ENCODE measurements at regions not wholly inside any gene's neighbourhood (a gene's known extent, or its start where the extent isn't known, plus 50 kb on each side); places are given as distances from the start of the nearest gene placed in this dataset.

DNA sequence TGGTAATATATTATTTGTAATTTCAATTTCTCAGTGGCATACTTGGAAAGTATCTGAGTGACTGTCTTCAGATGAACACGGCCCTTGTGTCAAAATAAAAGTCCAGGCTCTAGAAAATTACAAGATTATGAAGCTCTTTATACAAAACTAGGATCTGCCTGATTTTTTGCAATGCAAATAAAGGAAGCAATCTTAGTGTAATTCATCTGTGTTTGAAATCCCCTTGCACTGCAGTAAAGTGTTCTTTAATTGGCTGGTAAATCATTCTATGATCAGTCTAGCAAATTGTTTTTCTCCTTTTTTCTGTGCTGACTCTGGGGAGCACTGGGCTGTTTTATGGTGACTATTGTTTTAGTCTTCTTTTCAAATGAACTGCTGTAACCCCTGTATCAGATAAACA lies 1039.0 kb downstream of the SOCS6 start:
- Histone ChIP-seq H3K4me3 (ENCODE audit: low read length) (no peak overlapping the region), H3K79me2 (ENCODE audit: low read length) (no peaks in the 10 kb centered on the region), H3K27me3 (replicated peaks; ENCODE audit: insufficient read depth, low read length) (no peaks in the 10 kb centered on the region), H3K9ac (ENCODE audit: low read length) (no peak overlapping the region), H3K9me2 (replicated peaks; ENCODE audit: insufficient read depth, low read length) (no peaks in the 10 kb centered on the region), H2AFZ (ENCODE audit: low read length) (0 out of 2 replicates have a peak overlapping the region, but pooled peaks have one; percentile 21), H3K9me3 (replicated peaks; ENCODE audit: insufficient read depth, low read length) (no peaks in the 10 kb centered on the region), H3F3A (ENCODE audit: insufficient read depth, low read length) (peaks cover 10% of the 10 kb centered on the region), H3K4me2 (ENCODE audit: low read depth, low read length) (no peak overlapping the region), H3K36me3 (replicated peaks; ENCODE audit: insufficient read depth, low read length) (no peaks in the 10 kb centered on the region), H4K20me1 (ENCODE audit: insufficient read depth, low read length) (no peaks in the 10 kb centered on the region), H3K27ac (ENCODE audit: low read length) (no peak overlapping the region; the same call in 1 of the 2 replicates), H3K4me1 (ENCODE audit: low read length) (peaks cover 39% of the 10 kb centered on the region)
- TF ChIP-seq EZH2phosphoT487 (IDR thresholded peaks at IDR 0.05; ENCODE audit: low read length): no peak
- TF ChIP-seq, protein P1, sequence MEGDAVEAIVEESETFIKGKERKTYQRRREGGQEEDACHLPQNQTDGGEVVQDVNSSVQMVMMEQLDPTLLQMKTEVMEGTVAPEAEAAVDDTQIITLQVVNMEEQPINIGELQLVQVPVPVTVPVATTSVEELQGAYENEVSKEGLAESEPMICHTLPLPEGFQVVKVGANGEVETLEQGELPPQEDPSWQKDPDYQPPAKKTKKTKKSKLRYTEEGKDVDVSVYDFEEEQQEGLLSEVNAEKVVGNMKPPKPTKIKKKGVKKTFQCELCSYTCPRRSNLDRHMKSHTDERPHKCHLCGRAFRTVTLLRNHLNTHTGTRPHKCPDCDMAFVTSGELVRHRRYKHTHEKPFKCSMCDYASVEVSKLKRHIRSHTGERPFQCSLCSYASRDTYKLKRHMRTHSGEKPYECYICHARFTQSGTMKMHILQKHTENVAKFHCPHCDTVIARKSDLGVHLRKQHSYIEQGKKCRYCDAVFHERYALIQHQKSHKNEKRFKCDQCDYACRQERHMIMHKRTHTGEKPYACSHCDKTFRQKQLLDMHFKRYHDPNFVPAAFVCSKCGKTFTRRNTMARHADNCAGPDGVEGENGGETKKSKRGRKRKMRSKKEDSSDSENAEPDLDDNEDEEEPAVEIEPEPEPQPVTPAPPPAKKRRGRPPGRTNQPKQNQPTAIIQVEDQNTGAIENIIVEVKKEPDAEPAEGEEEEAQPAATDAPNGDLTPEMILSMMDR (IDR thresholded peaks at IDR 0.05; ENCODE audit: low read length): no peak
- TF ChIP-seq EZH2 (optimal IDR thresholded peaks at IDR 0.05; ENCODE audit: low read depth, low read length): no peak
- DNase-seq: peak; percentile 55

- Histone ChIP-seq H4K20me1 (ENCODE audit: insufficient read depth, low read length) (no peaks in the 10 kb centered on the region), H3K9me3 (replicated peaks; ENCODE audit: insufficient read depth, low read length) (no peaks in the 10 kb centered on the region), H3K27ac (ENCODE audit: low read length) (no peak overlapping the region), H3K36me3 (replicated peaks; ENCODE audit: insufficient read depth, low read length) (no peaks in the 10 kb centered on the region), H2AFZ (ENCODE audit: low read length) (no peak overlapping the region), H3K27me3 (replicated peaks; ENCODE audit: insufficient read depth, low read length) (no peaks in the 10 kb centered on the region), H3K9me2 (replicated peaks; ENCODE audit: insufficient read depth, low read length) (no peaks in the 10 kb centered on the region), H3K4me1 (ENCODE audit: low read length) (peaks cover 43% of the 10 kb centered on the region), H3F3A (ENCODE audit: insufficient read depth, low read length) (peaks cover 14% of the 10 kb centered on the region), H3K79me2 (ENCODE audit: low read length) (no peaks in the 10 kb centered on the region), H3K4me2 (ENCODE audit: low read depth, low read length) (no peak overlapping the region), H3K4me3 (ENCODE audit: low read length) (no peak overlapping the region), H3K9ac (ENCODE audit: low read length) (no peak overlapping the region)
- DNase-seq: no peak
- no peak for TF ChIP-seq EZH2 (optimal IDR thresholded peaks at IDR 0.05; ENCODE audit: low read depth, low read length)
- no peak for TF ChIP-seq EZH2phosphoT487 (IDR thresholded peaks at IDR 0.05; ENCODE audit: low read length)
- TF ChIP-seq, protein P1 (IDR thresholded peaks at IDR 0.05; ENCODE audit: low read length): no peak
Measured at GRCh38 chr18:71327441-71327840, 1038.6 kb downstream of the SOCS6 start.

GRCh38 chr18:71326826-71327225 lies 1038.0 kb downstream of the SOCS6 start:
- no peak overlapping the region for H3K9ac ChIP-seq (ENCODE audit: low read length)
- peaks cover 41% of the 10 kb centered on the region for H3K4me1 ChIP-seq (ENCODE audit: low read length)
- H3F3A ChIP-seq (ENCODE audit: insufficient read depth, low read length): peaks cover 19% of the 10 kb centered on the region
- H3K36me3 ChIP-seq (replicated peaks; ENCODE audit: insufficient read depth, low read length): no peaks in the 10 kb centered on the region
- H3K9me3 ChIP-seq (replicated peaks; ENCODE audit: insufficient read depth, low read length): no peaks in the 10 kb centered on the region
- no peak overlapping the region for H3K4me3 ChIP-seq (ENCODE audit: low read length)
- DNase-seq: no peak
- no peak overlapping the region for H3K4me2 ChIP-seq (ENCODE audit: low read depth, low read length)
- no peaks in the 10 kb centered on the region for H3K9me2 ChIP-seq (replicated peaks; ENCODE audit: insufficient read depth, low read length)
- no peak for TF ChIP-seq EZH2 (optimal IDR thresholded peaks at IDR 0.05; ENCODE audit: low read depth, low read length)
- TF ChIP-seq EZH2phosphoT487 (IDR thresholded peaks at IDR 0.05; ENCODE audit: low read length): no peak
- TF ChIP-seq, protein P1 (IDR thresholded peaks at IDR 0.05; ENCODE audit: low read length): no peak
- H3K79me2 ChIP-seq (ENCODE audit: low read length): no peaks in the 10 kb centered on the region
- no peak overlapping the region for H3K27ac ChIP-seq (ENCODE audit: low read length)
- H2AFZ ChIP-seq (ENCODE audit: low read length): no peak overlapping the region
- no peaks in the 10 kb centered on the region for H4K20me1 ChIP-seq (ENCODE audit: insufficient read depth, low read length)
- no peaks in the 10 kb centered on the region for H3K27me3 ChIP-seq (replicated peaks; ENCODE audit: insufficient read depth, low read length)
